ENCODE measurements at regions not wholly inside any gene's neighbourhood (a gene's known extent, or its start where the extent isn't known, plus 50 kb on each side); places are given as distances from the start of the nearest gene placed in this dataset.

DNA sequence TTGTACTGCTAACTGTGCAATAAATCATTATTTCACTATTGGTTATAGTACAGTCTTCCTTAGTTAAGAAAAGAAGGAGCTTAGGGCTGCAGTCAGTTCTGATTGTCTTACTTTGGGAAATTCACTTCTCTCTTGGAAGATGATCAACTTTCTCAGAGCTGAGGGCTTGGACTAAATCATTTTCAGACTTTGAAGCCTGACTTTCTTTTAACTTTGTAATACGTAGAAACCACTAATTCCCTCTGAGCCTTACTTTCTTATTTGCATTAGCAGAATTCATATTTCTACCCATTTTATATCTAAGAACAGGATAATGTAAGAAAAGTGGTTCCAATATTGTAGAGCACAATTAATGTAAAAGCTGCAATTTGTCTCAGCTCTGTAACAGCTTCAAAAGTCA, 386.4 kb downstream of the TRIB2 start:
- no peak for DNase-seq (ENCODE audit: low read depth)

DNA sequence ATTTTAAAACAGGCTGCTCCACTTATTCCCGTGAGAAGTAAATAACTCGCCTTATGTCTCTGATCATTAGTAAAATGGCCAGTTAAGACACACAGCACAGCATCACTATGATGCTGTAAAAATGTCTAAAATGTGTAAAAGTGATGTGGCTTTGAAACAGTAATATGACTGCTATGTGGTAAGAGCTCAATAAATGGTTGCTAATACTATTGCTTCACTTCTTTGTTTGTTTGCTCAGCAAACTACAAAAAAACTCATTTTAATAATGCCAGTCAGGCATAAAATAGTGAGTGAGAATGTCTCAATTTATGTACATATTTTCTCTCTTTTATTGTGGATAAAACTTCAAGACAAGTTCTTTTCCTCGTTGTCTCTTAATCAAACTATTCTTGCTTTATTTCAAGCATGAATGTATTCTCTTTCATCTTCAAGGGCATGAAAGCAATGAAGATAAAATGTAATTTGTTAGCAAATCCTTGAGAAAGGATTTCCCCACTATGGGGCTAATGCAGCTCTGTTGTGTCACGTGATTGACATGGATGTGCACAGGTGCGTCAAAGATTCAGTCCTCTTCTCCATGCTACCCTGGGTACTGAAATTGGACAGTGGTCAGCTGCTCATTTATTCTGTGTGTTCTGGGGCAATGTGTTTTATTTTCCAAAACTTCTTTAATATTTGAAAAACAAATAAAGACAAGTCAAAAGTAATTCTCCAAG, 387.2 kb downstream of the TRIB2 start:
- no peak for DNase-seq (ENCODE audit: low read depth)

DNA sequence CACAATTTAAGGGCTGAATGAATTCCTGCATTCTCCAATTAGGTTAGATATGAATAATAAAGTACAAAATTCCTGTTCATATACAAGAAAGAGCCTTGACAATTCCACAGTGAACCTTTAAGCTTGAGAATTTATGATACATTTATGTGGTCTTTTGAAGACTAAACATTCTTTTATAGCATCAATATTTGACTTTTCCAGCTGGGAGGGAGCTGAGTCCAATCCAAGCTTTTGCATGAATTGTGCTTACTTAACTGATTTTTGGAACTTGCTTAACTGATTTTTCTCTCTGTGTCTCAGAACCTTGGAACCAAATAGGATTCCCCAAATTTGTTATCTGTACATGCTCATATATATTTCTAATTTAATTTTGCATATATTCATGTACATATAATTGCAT, 388.0 kb downstream of the TRIB2 start:
- no peak for DNase-seq (ENCODE audit: low read depth)

DNA sequence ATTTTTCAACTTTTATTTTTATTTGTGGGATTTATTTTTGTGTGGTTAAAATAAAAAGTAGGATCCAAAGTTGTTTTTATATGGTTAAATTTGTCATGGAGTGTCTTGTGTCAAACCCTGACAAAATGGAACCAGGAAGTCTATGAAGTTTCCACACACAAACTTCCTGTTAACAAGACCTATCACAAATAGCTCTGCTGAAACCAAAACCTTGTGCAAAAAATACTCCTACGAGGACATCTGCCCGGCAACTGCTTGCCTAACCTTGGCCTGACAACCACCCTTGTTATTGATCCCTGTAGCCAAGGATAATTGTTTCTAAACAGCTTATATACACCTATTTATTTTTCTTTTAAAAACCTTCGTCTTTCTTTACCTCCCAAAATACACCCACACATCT, 389.6 kb downstream of the TRIB2 start:
- DNase-seq (ENCODE audit: low read depth): peak; percentile 15

DNA sequence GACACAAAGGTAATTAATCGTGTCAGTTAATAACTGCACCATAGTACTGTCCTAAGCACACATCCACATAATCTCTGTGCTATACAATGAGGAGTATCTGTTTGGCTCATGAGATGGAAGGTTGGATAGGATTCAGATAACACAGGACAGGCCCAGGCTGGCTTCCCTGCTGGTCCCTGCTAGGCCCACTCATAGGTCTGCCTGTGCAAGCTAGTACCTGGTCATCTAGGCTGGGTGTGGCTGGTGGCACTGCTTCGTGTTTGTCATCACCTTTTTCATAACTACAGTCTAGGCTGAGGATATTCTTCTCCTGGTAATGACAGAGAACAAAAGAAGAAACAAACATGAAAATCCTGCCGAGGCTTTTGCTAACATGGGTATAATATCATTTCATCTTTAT, 392.8 kb downstream of the TRIB2 start:
- DNase-seq (ENCODE audit: low read depth): no peak

DNA sequence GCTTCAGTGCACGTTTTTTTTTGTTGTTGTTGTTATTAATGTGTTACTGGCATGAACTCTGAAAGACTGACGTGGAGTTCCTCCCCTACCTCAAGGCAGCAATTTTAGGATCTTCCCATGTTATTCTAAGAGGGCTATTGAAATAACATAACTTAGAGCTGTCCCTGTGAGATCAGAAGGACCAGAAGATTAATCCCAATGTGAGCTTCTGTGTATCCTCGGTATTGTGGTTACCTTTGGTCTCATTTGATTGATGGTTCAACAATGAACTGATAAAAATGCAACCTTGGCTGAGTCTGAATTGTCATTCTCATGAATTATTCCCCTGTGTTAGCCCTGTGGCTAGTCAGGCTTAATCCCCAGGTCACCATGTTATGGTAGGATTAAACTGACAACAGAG, 394.1 kb downstream of the TRIB2 start:
- no peak for DNase-seq (ENCODE audit: low read depth)

DNA sequence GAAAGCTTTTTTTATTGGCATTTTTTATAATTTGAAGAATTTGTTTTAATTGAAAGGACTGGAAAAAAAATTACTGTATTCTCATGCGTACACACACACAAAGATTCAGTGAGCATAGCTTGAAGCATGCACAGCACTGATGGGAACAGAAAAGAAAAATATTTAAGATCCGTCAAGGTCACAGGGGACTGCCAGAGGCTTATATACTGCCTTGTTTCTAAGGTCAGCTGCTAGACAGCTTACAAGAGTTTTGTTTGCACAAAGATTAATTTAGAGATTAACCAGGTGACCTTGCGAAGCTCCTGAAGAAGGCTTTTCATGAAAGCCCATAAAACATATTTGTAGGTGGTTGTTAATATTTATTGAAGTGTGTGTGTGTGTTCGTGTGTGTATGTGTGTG, 396.3 kb downstream of the TRIB2 start:
- DNase-seq (ENCODE audit: low read depth): no peak

DNA sequence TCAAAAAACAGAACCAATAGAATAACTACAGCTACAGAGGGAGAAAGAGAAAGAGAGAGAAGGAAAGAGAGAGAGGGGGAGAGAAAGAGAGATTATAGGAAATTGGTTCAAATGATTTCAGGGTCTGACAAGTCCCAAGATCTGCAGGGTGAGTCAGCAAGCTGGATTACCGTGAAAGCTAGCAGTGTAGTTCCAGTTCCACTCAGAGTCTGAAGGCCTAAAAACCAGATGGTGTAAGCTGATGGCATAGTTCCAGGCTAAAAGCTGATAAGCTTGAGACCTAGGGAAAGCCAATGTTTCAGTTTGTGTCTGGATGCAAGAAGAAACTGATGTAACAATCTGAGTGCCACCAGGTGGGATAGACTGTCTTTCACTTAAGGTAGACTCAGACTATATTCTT, 397.7 kb downstream of the TRIB2 start:
- peak; percentile 31 for DNase-seq (ENCODE audit: low read depth)

DNA sequence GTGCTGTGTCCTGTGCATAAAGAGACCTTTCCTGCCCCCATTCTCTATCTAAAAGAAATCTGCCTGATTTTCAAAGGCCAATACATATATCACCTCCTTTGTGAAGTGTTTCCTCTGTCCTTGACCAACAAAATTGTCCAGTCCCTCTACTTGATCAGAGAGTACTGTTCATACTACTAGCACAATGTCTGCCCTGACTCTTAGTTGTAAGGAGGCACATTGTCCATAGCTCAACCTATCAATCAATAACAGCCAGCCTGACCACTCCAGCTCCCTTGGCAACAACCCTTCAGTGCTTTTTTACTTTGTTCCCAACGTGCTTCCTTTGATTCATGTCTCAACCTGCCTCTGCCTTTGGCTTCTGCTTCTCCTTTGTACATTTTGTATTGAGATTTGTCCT, 398.9 kb downstream of the TRIB2 start:
- DNase-seq (ENCODE audit: low read depth): no peak

DNA sequence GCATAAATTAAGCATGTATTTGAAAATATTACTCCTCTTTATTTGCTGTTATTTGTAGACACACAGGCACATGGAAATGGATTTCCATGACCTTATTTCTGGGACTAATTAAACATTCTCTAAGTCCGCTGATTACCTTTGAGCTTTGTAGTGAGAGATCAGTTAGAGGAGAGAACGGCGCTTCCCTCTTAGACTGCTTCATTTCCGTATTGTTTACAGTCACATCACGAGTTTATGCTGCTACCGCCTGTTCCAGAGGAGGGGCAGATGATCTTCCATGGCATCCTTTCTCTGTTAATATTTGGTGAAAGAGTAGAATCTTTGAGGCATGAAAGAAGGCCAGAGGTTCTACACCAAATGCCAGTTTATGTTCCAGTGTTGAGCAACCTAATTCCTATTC, 404.4 kb downstream of the TRIB2 start:
- no peak for DNase-seq (ENCODE audit: low read depth)

DNA sequence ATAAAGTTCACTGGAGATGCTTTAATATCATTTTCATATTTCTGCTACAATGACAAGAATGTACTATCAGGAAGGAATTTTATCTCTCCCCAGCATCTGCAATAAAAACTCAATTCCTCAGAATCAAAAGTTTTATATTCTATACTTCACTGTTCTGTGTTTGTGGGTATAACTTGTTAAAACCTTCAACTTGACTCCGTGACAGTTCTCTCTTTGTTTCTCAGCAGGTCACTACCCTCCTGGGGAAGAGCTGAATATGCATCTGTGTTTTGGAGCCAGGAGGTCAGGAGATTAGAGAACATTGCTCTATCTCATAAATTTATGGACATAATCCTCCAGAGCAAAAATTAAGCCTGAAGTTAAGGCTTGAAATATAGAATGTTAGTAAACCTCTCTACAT, 411.4 kb downstream of the TRIB2 start:
- no peak for DNase-seq (ENCODE audit: low read depth)

DNA sequence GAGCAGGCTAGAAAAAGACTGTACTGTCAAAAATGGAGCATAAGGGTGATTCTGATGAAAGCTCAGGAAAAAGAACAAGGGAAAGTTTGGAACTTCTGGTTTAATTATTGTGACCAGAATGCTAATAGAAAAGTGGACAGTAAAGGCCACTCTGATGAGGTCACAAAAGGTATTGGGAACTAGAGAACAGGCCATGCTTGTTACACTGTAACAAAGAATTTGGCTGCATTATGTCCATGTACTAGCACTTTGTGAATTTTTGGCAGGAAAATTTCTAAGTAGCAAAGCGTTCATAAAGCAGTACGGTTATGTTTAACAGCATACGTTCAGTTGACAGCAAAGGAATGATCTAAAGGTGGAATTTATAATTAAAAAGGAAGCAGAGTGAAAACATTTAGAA, 418.6 kb downstream of the TRIB2 start:
- no peak for DNase-seq (ENCODE audit: low read depth)

DNA sequence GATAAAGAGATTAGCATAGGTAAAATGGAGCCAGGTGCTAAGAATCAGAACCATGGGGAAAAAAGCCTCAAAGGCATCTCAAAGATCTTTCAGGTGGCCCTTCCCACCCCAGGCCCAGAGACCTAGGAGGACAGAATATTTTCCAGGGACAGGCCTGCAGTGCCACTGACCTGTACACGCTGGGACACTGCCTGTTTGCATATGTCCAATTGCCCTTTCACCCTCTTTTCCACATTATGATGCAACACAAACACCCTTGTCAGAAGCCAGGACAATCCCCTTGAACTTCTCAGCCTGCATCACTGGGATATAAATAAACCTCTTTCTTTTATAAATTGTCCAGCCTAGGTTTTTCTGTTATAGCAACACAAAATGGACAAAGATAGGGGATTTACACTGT, 419.1 kb downstream of the TRIB2 start:
- DNase-seq (ENCODE audit: low read depth): no peak

DNA sequence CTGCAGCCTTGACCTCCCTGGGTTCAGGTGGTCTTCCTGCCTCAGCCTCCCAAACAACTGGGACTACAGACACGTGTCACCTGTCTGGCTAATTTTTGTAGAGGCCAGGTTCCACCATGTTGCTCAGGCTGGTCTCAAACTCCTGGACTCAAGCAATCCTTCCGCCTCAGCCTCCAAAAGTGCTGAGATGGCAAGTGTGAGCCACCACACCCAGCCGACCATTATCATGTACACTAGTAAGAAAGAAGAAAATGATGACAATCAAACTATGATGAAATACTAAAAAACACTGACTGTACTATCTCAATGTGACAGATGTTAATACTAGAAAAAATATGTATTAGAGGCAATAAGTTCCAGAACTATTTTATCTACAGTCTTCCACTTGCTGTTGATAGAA, 420.9 kb downstream of the TRIB2 start:
- no peak for DNase-seq (ENCODE audit: low read depth)

DNA sequence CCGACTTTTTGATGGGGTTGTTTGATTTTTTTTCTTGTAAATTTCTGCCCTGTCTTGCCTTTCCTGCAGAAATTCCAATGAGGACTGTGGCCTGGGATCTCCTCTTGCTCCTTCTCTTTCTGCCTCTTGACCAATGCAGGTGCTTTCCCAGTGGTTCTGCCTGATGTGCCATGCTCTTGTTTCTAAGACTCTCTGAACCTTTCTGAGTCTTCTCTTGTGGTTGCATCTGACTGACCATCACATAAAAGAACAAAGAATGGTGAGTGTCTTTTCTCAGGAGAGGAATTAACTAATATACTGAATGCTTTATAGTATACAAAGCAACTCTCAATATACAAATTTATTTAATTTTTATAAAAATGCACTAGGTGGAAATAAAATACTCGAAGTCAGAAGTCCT, 424.6 kb downstream of the TRIB2 start:
- DNase-seq (ENCODE audit: low read depth): no peak

DNA sequence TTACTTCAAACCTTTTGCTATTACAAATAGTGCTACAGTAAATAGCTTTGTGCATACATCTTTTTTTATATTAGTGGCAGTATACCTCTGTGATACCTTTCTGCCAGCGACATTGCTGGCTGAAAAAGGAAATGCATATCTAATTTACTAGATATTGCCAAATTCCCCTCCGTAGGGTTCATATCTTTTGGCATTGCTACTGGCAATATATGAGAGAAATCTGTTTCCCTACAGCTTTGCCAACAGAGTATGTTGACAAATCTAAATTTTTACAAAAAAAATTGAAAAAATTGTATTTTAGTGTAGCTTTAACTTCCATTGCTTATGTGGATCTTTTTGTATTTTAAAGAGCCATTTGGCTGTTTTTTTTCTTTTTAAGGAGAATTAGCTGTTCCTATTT, 426.7 kb downstream of the TRIB2 start:
- DNase-seq (ENCODE audit: low read depth): peak; percentile 2

DNA sequence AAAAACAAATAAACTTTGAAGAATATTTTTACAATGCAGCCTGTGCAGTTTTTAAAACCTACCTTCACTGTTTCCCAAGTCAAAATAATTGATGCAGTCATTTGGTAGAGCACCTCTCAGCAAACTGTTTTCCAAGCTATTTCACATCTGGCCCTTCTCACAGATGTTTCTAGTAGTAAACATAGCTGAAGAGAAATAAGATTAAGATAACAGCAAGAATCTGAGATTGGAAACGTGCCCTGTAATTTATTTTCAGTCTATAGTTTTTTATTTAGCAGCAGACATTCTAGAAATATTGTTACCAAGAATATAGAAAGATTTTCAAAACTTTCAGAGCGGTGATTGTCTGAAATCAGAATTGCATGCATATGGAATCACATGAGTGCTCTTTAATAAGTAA, 440.2 kb downstream of the TRIB2 start:
- no peak for DNase-seq (ENCODE audit: low read depth)

DNA sequence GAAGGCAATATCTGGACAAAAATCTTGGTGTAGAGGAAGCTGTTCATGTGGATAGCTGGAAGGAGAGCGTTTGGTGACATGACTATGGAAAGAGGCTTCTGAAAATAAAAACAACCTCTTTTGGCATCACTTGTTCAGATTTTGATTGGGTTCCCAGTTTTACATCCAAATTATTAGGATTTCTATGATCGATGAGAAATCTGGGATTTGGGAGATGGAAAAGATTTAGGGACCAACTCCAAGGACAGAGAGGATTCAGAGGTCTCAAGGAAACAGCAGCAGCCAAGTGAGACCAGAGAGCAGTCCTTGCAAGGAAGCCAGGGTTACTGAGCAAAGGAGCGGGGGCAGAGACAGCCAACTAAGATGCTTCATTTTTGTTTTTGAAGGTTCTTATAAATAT, 441.7 kb downstream of the TRIB2 start:
- no peak for DNase-seq (ENCODE audit: low read depth)

DNA sequence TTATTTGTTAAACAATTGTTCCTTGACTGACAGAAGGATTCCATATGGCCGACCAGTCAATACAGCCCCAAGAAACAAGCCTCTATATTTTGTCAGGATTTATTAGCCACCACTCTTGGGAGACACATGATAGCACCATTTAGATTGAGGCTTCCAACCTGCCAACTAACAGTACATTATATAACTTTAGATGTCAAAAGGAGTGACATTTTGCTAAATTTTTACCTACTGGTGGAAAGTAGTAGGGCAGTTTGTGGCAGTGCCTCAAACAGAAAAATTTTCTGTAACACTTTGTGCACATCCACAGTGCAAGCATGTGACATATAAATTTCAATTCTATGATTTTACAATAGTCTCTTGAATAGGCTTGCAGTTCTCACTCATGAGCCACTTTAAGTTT, 464.0 kb downstream of the TRIB2 start:
- no peak for DNase-seq (ENCODE audit: low read depth)

DNA sequence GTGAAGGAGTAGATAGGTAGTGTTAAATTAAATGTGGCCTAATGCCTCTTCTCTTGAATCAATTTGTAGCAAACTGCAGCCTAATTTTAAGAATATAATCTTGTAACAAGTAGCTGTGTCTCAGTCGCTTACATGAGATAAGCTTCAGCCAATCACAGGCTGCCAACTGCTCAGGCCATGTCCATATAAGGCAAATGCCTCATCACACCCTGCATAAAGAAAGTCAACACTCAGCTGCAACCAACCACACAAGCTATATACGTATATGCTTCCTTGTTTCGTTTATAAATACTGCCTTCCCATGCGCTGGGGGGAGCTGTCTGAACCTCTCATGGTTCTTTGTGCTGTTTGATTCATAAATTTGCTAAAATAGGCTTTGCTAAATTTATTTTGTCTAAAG, 476.3 kb downstream of the TRIB2 start:
- peak; percentile 27 for DNase-seq (ENCODE audit: low read depth)

DNA sequence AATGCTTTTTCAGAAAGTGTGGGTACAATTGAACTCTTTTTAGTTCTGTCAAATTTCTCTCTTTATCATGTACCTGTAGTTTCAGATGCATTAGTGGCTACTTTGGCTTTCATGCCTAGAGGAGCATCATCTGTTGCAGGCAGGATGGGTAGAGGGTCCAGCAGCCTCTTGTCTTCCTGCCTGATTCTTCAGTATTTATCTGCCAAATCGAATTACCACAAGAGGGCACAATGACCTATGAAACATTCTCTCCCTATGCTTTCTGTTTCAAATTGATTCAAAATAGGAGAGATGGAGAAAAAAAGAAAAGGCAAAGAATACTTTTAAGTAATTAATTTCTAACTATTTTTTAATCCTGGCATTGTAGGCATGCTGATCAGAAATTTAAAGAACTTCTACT, 477.2 kb downstream of the TRIB2 start:
- DNase-seq (ENCODE audit: low read depth): peak; percentile 67

DNA sequence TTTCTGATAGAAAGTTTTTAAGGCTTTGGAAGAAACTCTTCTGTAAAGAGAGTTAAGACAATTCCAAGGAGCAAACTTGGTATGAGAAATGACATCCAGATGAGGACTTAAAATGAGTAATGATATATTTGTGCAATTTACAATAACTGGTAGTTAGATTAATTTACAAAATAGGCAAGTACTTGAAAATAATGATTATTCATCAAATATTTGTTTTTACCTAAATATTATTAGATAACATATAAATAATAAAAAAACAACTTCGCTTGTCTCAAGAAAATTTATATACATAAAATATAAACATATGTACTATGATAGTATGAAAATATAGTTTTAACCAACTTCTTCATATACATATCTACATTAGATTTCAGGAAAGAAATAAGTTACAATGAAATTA, 478.5 kb downstream of the TRIB2 start:
- no peak for DNase-seq (ENCODE audit: low read depth)

DNA sequence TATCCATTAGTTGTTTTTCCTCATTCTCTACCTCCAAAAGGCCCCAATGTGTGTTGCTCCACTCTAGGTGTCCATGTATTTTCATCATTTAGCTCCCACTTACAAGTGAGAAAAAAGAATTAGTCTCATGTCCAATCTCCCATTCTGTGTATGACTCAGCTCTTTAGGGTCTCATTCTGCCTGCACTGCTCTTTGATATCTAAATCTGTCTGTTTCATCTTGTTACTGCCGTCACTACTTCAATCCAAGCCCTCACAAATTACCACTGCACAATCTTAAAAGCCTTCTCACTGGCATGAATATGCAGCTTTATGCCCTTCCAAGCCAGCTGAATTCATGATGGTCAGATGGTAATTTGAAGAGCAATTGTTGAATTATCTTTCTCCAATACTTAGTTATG, 480.5 kb downstream of the TRIB2 start:
- no peak for DNase-seq (ENCODE audit: low read depth)

DNA sequence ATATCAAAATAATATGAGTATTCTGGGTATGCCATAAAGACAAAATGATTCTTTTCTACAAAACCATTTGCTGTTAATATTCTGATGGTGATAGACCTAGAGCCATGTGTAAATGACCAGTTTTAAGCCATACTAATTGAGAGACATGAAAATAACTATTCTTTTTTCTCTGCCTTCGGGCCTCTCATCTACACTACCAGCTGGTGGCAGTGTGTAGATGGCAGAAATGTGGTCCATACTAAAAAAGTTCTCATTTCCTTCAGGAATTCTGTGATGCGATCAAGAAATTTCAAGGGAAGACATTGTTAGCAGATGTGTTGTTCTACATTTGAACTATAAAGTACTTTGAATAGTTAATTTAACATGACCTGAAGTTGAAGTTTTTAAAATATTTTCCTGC, 485.2 kb downstream of the TRIB2 start:
- peak; percentile 20 for DNase-seq (ENCODE audit: low read depth)

DNA sequence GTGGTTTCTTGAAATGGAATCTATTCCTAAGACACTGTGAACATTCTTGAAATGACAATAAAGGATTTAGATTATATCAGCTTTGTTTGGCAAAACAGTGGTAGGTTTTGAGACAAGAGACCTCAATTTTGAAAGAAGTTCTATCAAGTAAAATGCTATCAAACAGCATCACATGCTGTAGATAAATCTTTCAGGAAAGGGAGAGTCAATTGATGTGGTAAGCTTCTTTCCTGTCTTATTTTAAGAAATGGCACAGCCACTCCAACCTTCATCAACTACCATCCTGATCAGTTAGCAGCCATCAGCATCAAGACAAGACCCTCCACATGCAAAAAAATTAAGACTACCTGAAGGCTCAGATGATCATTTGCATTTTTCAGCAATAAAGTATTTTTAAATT, 495.4 kb downstream of the TRIB2 start:
- no peak for DNase-seq (ENCODE audit: low read depth)

Data from ELR (cell line).